GM15510 (cell line): ENCODE measurements at regions not wholly inside any gene's neighbourhood (a gene's known extent, or its start where the extent isn't known, plus 50 kb on each side); places are given as distances from the start of the nearest gene placed in this dataset.

ENCODE experiments used
- POLR2A ChIP-seq: IDR thresholded peaks from 3 replicates; pipeline ENCODE4 v1.6.1; 2011; ENCODE audit warnings: borderline replicate concordance; ENCODE audit not compliant: insufficient read length; ENCODE audit errors: extremely low read depth

DNA sequence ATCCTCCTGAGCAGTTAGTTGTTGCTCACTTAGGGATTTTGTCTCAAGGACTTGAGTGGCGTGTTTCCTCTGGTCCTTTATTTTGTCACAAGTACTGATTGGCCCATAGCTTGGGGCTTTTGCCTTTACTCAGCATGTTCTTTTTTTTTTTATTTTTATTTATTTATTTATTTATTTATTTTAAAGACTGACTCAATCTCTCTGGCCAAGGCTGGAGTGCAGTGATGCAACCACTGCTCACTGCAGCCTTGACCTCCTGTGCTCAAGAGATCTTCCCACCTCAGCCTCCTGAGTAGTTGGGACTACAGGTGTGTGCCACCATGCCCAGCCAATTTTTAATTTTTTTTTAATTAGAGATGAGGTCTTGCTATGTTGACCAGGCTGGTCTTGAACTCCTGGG, 223.9 kb upstream of the TPM1 start:
- no peak for TF ChIP-seq POLR2A

DNA sequence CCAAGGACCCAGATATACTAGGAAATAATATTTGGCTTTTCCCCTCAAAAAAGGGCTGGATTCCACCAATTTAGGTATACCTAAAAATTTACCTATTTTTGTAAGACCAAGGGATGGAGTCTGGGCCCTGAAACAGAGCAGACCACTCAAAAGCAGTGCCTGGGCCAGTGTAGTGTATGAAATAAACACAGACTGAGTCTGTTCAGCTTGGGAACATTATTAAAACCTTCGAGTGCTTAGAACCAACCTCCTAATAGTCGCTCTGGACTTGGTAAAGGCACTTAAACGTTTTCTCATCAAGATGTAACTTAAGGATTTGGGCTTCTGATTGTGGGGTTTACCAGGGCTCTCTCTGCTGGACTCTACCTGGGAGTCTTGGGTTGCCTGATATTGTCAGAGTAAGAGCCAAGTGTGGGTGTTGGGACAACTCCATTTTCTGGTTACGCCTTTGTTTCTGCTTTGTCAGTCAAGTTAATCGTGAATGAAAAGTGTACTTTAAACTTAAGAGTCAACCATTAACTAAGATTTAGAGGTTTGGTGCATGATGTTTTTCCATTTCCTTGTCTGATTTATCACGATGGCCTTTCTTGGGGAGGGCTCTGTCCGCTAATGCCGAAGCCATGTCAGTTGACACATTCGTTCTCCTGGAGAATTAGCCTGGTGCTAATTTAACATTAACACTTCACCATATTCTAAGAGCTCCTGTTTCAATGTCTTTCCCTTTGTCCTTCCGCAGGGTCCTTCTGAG, 221.0 kb upstream of the TPM1 start:
- no peak for TF ChIP-seq POLR2A

DNA sequence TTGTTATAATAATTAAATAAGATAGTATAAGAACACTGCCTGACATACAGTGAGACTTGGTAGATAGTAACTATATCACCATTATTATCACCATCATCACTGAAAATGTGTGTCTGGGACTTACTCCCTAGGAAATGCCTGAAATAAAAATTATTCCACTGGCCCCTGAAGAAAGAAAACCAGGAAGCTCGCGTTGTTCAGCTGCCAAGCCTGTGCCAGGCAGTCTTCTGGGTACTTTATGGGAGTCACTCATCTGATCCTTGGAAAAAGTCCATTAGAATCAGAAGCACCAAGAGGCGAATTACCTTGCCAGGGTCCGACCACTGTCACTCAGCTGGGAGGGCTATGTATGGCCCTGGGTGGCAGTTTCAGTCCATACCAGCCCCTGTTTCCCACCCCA, 220.3 kb upstream of the TPM1 start:
- TF ChIP-seq POLR2A: no peak

- TF ChIP-seq POLR2A: no peak
Observed at GRCh38 chr15:62823561-62823960, 219.0 kb upstream of the TPM1 start.

- TF ChIP-seq POLR2A: no peak
Observed at GRCh38 chr15:62824111-62825015, 218.2 kb upstream of the TPM1 start.

DNA sequence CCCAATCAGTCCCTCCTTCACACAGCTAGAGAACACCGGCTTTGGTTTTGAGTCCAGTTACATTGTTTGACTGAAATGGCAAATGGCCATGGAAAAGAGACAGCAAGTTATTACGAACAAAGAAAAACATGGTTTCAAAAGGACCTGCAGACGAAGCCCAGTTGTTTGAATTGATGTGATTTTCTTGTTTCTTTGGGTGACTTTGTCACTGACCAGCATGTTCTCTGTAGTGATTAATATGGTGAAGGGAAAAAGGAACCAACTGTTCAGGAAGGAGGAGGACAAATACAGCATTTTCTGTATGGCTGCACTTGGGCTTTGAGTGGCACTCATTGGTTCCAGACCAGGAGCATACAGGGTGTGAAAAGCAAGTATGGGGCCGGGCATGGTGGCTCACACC, 217.4 kb upstream of the TPM1 start:
- TF ChIP-seq POLR2A: no peak

DNA sequence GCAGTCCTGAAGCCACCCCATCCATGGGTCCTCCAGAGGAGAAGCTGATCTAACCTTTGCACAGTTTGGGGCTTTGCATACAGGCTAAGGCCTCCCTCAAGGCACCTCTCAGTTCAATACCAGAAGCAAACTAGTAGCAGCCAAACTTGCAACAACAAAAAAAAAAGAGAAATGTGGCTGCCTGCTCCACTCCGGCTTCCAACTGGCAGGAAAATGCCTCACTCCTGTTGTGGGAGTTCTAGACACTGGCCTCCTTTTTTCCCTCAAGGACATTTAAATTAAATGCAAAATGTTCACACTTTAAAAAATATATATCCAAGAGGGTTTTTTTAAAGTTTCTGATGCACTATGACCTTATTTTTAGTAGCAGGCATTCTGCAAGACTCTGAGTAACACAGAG, 216.0 kb upstream of the TPM1 start:
- no peak for TF ChIP-seq POLR2A

- TF ChIP-seq POLR2A: no peak
Observed at GRCh38 chr15:62828364-62828763, 214.2 kb upstream of the TPM1 start.

DNA sequence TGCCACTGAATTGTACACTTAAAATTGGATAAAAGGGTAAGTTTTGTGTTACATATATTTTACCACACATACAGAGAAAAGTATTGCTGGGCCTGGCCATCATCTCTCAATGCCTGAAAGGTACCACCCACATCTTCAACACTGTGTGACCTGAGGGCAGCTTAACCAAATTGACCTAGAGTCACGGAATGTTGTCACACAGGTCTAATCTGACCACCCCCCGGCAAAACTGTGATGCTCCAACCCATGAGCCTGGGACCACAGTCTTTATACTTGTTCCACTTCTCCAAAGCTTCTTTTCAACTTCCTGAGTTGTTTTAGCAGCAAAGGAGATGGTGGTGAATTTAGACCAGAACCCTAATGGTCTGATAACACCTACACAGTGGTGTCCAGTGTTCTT, 210.3 kb upstream of the TPM1 start:
- no peak for TF ChIP-seq POLR2A

GRCh38 chr15:62833646-62834045, 208.9 kb upstream of the TPM1 start:
- no peak for TF ChIP-seq POLR2A

DNA sequence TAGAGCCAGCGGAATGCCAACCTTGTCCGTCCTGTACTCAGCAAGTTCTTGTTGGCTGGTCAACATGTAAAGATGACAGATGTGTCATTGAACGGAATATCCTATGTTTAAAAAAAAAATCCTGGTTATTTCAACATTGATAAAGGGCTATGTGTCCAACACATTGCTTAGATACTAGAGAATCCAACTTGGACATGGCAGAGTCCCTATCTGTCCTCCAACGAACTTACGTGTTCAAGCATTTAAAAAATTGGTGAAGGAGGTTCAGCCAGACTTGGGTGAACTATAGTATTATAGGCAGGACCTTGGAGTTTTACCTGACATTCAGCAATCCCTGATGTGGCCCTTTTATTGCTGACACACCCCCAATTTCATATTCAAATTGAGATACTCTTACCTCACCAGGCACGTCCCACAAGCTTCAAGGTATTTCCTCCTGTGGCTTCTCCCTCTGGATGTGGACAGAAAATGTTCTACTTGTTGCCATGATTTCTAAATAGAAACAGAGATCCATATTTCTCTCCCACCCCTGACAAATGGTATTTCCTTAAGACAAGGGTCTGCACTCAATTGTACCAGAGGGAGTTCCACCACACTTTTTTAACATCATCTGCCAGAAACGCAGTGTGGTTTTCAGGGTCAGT, 207.7 kb upstream of the TPM1 start:
- no peak for TF ChIP-seq POLR2A

- no peak for TF ChIP-seq POLR2A
Observed at GRCh38 chr15:62835351-62835750, 207.2 kb upstream of the TPM1 start.

DNA sequence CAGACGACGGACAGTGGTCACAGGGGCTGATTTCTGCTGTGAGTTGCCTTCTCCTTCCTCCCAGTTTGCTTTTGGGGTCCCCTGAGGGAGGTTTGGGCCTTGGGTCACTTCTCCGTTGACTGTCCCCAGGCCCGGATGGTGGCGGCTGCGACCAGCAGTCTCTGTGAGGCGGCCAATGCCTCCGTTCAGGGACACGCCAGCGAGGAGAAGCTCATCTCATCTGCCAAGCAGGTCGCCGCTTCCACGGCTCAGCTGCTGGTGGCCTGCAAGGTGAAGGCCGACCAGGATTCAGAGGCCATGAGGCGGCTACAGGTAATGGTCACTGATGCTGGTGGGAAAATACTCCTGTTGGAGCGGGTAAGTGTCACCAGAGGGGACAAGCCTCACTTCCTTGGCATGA, 206.8 kb upstream of the TPM1 start:
- TF ChIP-seq POLR2A: no peak

- no peak for TF ChIP-seq POLR2A
Observed at GRCh38 chr15:62840526-62841268, 201.8 kb upstream of the TPM1 start.

DNA sequence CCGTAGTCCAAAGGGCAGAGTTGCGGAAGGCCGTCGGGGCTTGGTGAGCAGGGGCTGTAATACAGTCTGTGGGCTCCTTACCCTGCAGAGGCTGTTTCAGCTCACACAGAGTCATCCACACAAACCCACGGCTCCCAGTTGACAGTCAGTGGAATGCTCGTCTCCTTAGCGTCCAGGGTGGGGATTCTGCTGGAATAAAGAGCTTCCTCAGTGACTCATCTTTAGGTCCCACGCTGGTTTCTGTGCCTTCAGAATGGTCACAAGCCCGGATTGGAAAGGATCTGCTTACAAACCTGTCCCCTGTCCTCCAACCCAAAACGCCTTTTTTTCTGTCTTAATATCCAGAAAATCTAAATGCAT, 201.3 kb upstream of the TPM1 start:
- no peak for TF ChIP-seq POLR2A

DNA sequence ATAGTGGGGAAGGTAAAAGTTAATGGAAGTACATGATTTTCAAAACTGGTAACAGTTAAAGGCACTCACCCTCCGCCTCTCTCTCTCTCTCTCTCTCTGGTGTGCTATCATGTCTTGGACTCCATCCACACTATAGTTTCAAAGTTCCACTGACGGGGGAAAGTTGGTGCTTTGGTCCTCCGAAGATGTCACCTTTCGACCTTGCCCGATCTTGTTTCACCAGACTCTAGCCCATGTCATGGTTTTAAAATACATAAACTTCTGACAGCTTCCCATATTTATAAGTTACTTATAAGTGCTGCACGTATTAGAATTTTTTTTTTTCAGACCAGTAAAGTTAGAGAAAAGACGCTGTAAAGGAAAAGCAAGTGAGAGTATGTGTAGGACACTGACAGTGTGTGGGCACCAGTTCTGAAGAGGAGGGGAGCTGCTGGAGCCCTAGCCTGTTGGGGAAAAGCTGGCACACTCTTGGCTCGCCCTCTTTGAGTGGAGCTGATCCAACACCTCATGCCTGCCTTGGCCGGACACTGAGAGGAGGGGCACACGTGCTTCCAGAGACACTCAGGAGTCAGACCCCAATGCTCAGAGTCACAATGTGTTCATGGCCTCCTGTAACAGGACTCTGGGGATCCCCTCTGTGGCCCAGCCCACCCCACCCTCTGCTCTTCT, 200.5 kb upstream of the TPM1 start:
- no peak for TF ChIP-seq POLR2A
